Ishikawa (cell line): ENCODE measurements at regions not wholly inside any gene's neighbourhood (a gene's known extent, or its start where the extent isn't known, plus 50 kb on each side); places are given as distances from the start of the nearest gene placed in this dataset.

Source experiments
- EP300 ChIP-seq: IDR thresholded peaks from 2 replicates; pipeline ENCODE4 v1.6.1; 2012; ENCODE audit warnings: borderline replicate concordance
- NFIC ChIP-seq: IDR thresholded peaks from 2 replicates; pipeline ENCODE4 v1.6.1; 2012
- YY1 ChIP-seq: IDR thresholded peaks from 2 replicates; pipeline ENCODE4 v1.6.1; 2012; ENCODE audit warnings: low read depth
- ZBTB7A ChIP-seq: IDR thresholded peaks from 2 replicates; pipeline ENCODE4 v1.6.1; 2012; ENCODE audit warnings: low read depth
- TF ChIP-seq, protein P1 (sequence below): IDR thresholded peaks from 2 replicates; pipeline ENCODE4 v1.6.1; 2012; ENCODE audit warnings: low read depth, mild to moderate bottlenecking
- TF ChIP-seq, protein P2 (sequence below): IDR thresholded peaks from 2 replicates; pipeline ENCODE4 v1.6.1; 2012

DNA sequence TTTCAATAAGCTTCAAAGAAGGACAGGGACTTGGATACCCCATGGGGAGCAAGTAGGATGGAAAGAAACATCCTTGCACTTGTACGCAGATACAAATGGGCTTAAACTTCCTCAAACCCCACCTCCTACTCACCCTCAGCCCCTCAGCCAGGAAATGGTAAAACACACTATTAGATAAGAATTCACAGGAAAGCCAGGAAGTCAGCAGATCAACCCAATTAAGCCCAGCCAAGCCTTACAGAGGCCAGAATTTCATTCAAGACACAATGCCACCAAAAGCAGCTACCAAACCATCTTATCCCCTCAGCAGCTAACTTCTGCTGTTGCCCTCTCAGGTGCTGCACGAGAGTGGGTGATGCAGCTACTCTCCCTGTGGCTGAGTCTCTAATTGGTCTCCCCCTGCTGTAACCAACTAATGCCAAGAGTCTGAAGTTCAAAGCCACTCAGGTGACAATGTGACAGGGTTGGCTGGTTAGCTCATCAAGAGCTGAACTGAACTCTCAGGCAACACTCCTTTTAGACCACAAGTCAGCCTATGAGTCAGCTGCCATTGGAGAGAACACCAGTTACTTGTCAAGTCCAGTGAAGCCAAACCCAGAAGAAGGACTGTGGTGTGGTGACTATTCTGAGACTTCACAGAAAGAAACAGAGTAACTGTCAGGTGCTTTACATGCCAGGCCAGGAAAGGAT is 201.9 kb downstream of the ZNF608 start:
- no peak for TF ChIP-seq YY1
- TF ChIP-seq, protein P1, sequence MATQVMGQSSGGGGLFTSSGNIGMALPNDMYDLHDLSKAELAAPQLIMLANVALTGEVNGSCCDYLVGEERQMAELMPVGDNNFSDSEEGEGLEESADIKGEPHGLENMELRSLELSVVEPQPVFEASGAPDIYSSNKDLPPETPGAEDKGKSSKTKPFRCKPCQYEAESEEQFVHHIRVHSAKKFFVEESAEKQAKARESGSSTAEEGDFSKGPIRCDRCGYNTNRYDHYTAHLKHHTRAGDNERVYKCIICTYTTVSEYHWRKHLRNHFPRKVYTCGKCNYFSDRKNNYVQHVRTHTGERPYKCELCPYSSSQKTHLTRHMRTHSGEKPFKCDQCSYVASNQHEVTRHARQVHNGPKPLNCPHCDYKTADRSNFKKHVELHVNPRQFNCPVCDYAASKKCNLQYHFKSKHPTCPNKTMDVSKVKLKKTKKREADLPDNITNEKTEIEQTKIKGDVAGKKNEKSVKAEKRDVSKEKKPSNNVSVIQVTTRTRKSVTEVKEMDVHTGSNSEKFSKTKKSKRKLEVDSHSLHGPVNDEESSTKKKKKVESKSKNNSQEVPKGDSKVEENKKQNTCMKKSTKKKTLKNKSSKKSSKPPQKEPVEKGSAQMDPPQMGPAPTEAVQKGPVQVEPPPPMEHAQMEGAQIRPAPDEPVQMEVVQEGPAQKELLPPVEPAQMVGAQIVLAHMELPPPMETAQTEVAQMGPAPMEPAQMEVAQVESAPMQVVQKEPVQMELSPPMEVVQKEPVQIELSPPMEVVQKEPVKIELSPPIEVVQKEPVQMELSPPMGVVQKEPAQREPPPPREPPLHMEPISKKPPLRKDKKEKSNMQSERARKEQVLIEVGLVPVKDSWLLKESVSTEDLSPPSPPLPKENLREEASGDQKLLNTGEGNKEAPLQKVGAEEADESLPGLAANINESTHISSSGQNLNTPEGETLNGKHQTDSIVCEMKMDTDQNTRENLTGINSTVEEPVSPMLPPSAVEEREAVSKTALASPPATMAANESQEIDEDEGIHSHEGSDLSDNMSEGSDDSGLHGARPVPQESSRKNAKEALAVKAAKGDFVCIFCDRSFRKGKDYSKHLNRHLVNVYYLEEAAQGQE = no peak
- TF ChIP-seq, protein P2, sequence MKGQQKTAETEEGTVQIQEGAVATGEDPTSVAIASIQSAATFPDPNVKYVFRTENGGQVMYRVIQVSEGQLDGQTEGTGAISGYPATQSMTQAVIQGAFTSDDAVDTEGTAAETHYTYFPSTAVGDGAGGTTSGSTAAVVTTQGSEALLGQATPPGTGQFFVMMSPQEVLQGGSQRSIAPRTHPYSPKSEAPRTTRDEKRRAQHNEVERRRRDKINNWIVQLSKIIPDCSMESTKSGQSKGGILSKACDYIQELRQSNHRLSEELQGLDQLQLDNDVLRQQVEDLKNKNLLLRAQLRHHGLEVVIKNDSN = no peak
- TF ChIP-seq NFIC = no peak
- TF ChIP-seq ZBTB7A = no peak
- no peak for TF ChIP-seq EP300
